ENCODE measurements at regions not wholly inside any gene's neighbourhood (a gene's known extent, or its start where the extent isn't known, plus 50 kb on each side); places are given as distances from the start of the nearest gene placed in this dataset.
"Not testable (repeated sequence)": the region's sequence is repeated elsewhere in the genome, so short reads cannot be mapped to it uniquely, and the experiment has no call there.

DNA sequence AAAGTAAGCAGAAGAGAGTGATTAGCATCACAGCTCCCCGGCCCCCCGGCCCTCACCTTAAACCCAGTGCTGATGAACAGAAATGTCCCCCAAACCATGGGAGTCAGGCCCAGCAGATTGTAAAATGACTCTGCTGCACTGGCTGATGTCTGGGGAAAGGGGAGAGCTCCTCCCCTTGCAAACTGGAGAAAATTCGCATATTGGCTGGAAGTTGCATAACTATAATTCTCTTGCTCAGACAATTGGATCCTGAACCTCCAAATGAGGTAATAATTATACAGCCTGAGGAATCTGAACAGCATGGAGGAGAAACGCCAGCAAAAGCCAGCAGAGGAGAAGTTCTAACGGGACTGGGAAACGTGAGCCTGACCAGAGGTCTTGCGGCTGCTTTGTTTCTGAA is 109.7 kb downstream of the C16orf95 start:
- Histone ChIP-seq H3K9me3 (ENCODE audit: low read length) (no peaks in the 10 kb centered on the region), H3K4me2 (ENCODE audit: low read length) (no peak overlapping the region), H2AFZ (ENCODE audit: low read length) (no peak overlapping the region), H4K20me1 (ENCODE audit: insufficient read depth, low read length) (no peaks in the 10 kb centered on the region), H3K27ac (ENCODE audit: low read depth, low read length, poor library complexity, severe bottlenecking) (no peak overlapping the region), H3K36me3 (ENCODE audit: insufficient read depth, low read length) (no peaks in the 10 kb centered on the region), H3K9me2 (ENCODE audit: insufficient read depth, low read length) (no peaks in the 10 kb centered on the region), H3K4me3 (ENCODE audit: low read depth, low read length, poor library complexity, severe bottlenecking) (no peak overlapping the region), H3K4me1 (ENCODE audit: insufficient read depth, low read length, poor library complexity, severe bottlenecking) (no peaks in the 10 kb centered on the region), H3K79me2 (ENCODE audit: insufficient read depth, low read depth, low read length) (no peaks in the 10 kb centered on the region)
- BruUV-seq (replicated peaks) = no TSS peak
- TF ChIP-seq, protein P1, sequence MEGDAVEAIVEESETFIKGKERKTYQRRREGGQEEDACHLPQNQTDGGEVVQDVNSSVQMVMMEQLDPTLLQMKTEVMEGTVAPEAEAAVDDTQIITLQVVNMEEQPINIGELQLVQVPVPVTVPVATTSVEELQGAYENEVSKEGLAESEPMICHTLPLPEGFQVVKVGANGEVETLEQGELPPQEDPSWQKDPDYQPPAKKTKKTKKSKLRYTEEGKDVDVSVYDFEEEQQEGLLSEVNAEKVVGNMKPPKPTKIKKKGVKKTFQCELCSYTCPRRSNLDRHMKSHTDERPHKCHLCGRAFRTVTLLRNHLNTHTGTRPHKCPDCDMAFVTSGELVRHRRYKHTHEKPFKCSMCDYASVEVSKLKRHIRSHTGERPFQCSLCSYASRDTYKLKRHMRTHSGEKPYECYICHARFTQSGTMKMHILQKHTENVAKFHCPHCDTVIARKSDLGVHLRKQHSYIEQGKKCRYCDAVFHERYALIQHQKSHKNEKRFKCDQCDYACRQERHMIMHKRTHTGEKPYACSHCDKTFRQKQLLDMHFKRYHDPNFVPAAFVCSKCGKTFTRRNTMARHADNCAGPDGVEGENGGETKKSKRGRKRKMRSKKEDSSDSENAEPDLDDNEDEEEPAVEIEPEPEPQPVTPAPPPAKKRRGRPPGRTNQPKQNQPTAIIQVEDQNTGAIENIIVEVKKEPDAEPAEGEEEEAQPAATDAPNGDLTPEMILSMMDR (conservative IDR thresholded peaks at IDR 0.05; ENCODE audit: low read length) = no peak
- no peak for TF ChIP-seq EZH2phosphoT487 (IDR thresholded peaks at IDR 0.05; ENCODE audit: borderline replicate concordance, low read depth, low read length)
- ChIA-PET CTCF (ENCODE audit: unreplicated experiment) (no interaction called here), POLR2A (no interaction called here)
- DNase-seq (ENCODE audit: low spot score) = no peak
- intact Hi-C loops (cut with micrococcal nuclease; ENCODE audit: unreplicated experiment) = no loop called here

DNA sequence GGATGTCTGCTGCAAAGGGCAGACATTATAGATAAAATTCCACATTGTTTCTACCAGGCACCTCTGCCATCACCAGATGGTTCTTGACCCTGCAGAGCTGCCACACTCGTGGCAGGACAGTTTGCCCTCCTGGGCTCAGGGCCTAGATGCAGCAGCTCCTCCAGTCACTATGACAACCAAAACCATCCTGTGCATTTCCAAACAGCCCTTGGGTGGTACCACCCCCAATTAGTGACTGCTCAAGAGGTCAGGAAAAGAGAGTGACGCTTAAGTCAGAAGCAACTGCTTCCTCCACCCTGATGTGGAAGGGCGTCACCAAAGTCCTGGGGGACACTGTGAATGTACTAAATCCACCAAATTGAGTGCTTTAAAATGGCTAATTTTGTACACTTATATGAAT is 109.2 kb downstream of the C16orf95 start:
- no peaks in the 10 kb centered on the region for H3K9me3 ChIP-seq (ENCODE audit: low read length)
- intact Hi-C loops (cut with micrococcal nuclease; ENCODE audit: unreplicated experiment) = no loop called here
- no peak overlapping the region for H3K4me3 ChIP-seq (ENCODE audit: low read depth, low read length, poor library complexity, severe bottlenecking)
- no peaks in the 10 kb centered on the region for H3K79me2 ChIP-seq (ENCODE audit: insufficient read depth, low read depth, low read length)
- TF ChIP-seq, protein P1 (conservative IDR thresholded peaks at IDR 0.05; ENCODE audit: low read length) = no peak
- no peak for TF ChIP-seq EZH2phosphoT487 (IDR thresholded peaks at IDR 0.05; ENCODE audit: borderline replicate concordance, low read depth, low read length)
- no peak overlapping the region for H3K27ac ChIP-seq (ENCODE audit: low read depth, low read length, poor library complexity, severe bottlenecking)
- BruUV-seq (replicated peaks) = no TSS peak
- H3K4me1 ChIP-seq (ENCODE audit: insufficient read depth, low read length, poor library complexity, severe bottlenecking) = no peaks in the 10 kb centered on the region
- H3K36me3 ChIP-seq (ENCODE audit: insufficient read depth, low read length) = no peaks in the 10 kb centered on the region
- H3K4me2 ChIP-seq (ENCODE audit: low read length) = no peak overlapping the region
- POLR2A ChIA-PET = no interaction called here
- no peak for DNase-seq (ENCODE audit: low spot score)
- no peaks in the 10 kb centered on the region for H4K20me1 ChIP-seq (ENCODE audit: insufficient read depth, low read length)
- CTCF ChIA-PET (ENCODE audit: unreplicated experiment) = no interaction called here
- no peak overlapping the region for H2AFZ ChIP-seq (ENCODE audit: low read length)
- H3K9me2 ChIP-seq (ENCODE audit: insufficient read depth, low read length) = no peaks in the 10 kb centered on the region

DNA sequence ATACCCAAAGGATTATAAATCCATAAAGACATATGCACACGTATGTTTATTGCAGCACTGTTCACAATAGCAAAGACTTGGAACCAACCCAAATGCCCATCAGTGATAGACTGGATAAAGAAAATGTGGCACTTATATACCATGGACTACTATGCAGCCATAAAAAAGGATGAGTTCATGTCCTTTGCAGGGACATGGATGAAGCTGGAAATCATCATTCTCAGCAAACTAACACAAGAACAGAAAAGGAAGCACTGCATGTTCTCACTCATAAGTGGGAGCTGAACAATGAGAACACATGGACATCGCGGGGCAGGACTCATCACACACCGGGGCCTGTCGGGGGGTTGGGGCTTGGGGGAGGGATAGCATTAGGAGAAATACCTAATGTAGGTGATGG is 108.2 kb downstream of the C16orf95 start:
- H3K4me1 ChIP-seq (ENCODE audit: insufficient read depth, low read length, poor library complexity, severe bottlenecking); CTCF ChIA-PET (ENCODE audit: unreplicated experiment); DNase-seq (ENCODE audit: low spot score); H3K9me2 ChIP-seq (ENCODE audit: insufficient read depth, low read length); H4K20me1 ChIP-seq (ENCODE audit: insufficient read depth, low read length); intact Hi-C loops (cut with micrococcal nuclease; ENCODE audit: unreplicated experiment); H3K4me3 ChIP-seq (ENCODE audit: low read depth, low read length, poor library complexity, severe bottlenecking); H3K4me2 ChIP-seq (ENCODE audit: low read length); POLR2A ChIA-PET; BruUV-seq (replicated peaks); H3K9me3 ChIP-seq (ENCODE audit: low read length); H3K36me3 ChIP-seq (ENCODE audit: insufficient read depth, low read length); H3K27ac ChIP-seq (ENCODE audit: low read depth, low read length, poor library complexity, severe bottlenecking); H3K79me2 ChIP-seq (ENCODE audit: insufficient read depth, low read depth, low read length); H2AFZ ChIP-seq (ENCODE audit: low read length): not testable (repeated sequence)

All from OCI-LY7 (cell line).